ENCODE measurements at regions not wholly inside any gene's neighbourhood (a gene's known extent, or its start where the extent isn't known, plus 50 kb on each side); places are given as distances from the start of the nearest gene placed in this dataset.

DNA sequence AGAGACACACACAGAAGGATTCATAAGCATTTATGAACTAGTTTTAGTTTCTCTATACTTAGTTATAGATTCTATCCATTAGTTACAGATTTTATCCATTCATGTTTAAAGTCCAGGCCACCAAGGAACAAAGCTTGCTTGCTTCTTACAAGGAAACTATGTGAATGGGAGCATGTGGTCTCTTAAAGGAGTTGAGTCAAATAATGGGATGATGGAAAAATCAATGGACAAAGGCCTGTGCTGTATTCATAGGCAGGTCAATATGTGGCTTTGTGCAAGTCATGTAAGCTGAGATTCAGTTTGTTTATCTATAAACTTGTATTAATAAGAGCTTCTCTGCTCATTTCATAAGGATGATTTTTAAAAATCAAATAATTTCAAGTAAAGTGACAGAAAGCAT lies 172.8 kb upstream of the CDK1 start:
- TF ChIP-seq, protein P1, sequence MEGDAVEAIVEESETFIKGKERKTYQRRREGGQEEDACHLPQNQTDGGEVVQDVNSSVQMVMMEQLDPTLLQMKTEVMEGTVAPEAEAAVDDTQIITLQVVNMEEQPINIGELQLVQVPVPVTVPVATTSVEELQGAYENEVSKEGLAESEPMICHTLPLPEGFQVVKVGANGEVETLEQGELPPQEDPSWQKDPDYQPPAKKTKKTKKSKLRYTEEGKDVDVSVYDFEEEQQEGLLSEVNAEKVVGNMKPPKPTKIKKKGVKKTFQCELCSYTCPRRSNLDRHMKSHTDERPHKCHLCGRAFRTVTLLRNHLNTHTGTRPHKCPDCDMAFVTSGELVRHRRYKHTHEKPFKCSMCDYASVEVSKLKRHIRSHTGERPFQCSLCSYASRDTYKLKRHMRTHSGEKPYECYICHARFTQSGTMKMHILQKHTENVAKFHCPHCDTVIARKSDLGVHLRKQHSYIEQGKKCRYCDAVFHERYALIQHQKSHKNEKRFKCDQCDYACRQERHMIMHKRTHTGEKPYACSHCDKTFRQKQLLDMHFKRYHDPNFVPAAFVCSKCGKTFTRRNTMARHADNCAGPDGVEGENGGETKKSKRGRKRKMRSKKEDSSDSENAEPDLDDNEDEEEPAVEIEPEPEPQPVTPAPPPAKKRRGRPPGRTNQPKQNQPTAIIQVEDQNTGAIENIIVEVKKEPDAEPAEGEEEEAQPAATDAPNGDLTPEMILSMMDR (IDR thresholded peaks at IDR 0.05; ENCODE audit: low read depth, low read length, missing input control): no peak
- TF ChIP-seq JUND (IDR thresholded peaks at IDR 0.05) (no peak), GABPA (IDR thresholded peaks at IDR 0.05 in 1 of 2, conservative IDR thresholded peaks at IDR 0.05 in 1 of 2) (no peak), HNF4G (IDR thresholded peaks at IDR 0.05) (no peak)
- TF ChIP-seq, protein P2, sequence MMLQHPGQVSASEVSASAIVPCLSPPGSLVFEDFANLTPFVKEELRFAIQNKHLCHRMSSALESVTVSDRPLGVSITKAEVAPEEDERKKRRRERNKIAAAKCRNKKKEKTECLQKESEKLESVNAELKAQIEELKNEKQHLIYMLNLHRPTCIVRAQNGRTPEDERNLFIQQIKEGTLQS (IDR thresholded peaks at IDR 0.05): no peak

Data from liver (tissue), 3 donors.